GM13977 (cell line): ENCODE measurements at regions not wholly inside any gene's neighbourhood (a gene's known extent, or its start where the extent isn't known, plus 50 kb on each side); places are given as distances from the start of the nearest gene placed in this dataset.

Experiments
- DNase-seq: peaks from one replicate; pipeline ENCODE4 v3.0.0; 2012; ENCODE audit warnings: low spot score
- CTCF ChIP-seq: IDR thresholded peaks from 2 replicates; pipeline ENCODE4 v1.5.1; 2012; ENCODE audit warnings: mild to moderate bottlenecking, control low read depth; ENCODE audit not compliant: insufficient read depth; ENCODE audit errors: extremely low read depth, missing control alignments
- in situ Hi-C: fragments of 300-500 bp; cut with MboI; formaldehyde crosslinking; loops from one replicate; pipeline ENCODE4 v1.12.0; 2022; ENCODE audit warnings: low sequenced_read_pairs, low pct_unique_long_range_greater_than_20kb, mixed read lengths, inconsistent platforms; ENCODE audit not compliant: unreplicated experiment

GRCh38 chr4:124481123-124481522, 231.4 kb downstream of the ANKRD50 start:
- DNase-seq: no peak
- in situ Hi-C loops: no loop called here
- no peak for TF ChIP-seq CTCF

DNA sequence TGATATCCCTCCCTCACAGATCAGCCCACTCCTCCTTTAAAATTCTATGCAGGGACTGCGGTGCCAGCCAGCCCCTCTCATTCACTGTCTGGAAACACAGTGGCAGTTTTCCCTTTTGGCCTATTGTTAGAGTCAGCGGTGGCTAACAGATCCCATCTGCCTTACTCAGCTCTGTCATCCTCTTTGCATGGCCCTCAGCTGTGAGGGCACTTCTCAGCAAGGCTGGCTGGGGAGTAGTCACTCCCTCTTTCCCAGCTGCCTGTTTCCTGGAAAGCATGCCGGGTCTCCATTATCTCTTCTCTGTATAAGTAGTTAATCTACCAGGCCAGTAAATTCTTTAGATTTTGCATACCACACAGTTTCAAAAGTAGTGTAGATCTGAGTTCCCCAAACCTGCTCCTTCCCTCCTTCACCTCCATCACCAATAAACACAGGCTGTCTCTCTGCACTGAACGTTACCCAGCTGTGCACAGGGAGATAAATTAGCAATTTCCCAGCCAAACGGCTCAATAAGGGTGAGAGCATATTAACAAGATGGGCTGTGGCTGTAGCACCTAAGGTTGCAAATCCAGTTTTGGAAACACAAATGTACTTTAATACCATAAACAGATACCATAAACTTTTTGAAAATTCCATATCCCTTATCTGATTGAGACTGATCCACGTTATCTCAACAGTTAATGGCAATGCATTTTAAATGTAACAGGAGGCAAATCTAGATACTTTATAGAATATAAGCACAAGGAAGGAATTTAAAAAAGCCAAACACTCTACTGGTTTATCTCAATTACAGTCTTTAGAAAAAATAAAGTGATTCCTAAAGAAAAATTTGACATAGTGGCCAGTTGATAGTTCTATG, 229.3 kb downstream of the ANKRD50 start:
- in situ Hi-C loops: no loop called here
- DNase-seq: no peak
- no peak for TF ChIP-seq CTCF

GRCh38 chr4:124484008-124484407, 228.5 kb downstream of the ANKRD50 start:
- in situ Hi-C loops: no loop called here
- no peak for DNase-seq
- TF ChIP-seq CTCF: no peak

DNA sequence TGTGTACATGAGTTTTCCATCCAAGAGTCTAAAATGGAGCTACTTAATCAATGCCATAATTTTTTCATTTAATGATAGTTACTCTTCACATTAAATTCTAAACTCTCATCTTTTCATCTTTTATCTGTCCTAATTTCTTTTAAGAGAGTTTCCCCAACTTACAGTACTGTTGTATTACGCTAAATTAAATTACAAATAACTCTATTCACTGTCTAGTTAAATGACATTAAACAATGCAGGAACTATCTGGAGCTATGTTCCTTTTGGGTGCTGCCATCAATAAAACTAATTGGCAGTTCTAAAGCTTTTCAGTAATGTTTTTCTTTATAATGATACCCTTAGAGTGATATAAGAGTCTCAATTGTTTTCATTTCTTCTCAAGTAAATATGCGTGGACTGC, 227.6 kb downstream of the ANKRD50 start:
- no peak for TF ChIP-seq CTCF
- in situ Hi-C loops: no loop called here
- DNase-seq: no peak

DNA sequence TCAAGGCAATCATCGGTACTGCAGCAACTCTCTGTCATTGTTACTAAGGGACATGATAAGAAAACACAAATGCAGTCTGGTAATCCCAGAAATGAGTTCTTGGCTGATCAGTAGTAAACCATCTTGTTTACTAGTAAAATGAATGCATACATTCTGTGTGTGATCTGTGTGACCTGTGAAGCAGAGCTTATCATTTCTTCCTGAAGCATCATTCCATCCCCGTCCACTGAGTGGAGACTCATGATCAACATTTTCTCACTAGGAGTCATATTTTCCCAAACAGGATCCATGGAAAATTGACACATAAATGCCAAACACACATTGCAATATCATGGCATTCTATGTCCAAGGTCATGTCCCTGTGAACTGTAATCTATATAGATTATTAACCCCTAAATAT, 226.1 kb downstream of the ANKRD50 start:
- in situ Hi-C loops: no loop called here
- no peak for TF ChIP-seq CTCF
- DNase-seq: no peak

DNA sequence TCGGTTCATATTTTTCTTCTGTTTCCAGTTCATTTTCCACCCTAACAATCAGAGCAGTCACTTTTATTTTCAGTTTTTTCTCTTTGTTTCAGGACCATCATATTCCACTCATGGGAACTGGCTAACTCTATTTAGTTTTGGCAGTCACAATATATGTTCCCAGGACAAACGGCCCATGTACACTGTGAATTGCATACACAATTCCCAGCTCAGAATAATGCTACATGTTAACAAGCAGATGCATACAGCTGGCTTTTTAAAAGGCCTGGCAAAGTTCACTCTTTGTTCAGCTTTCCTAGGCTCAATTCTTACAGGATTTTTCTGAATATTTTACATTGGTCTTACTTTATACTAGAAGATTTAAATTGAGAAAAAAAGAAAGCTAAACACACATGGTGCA, 224.9 kb downstream of the ANKRD50 start:
- TF ChIP-seq CTCF: no peak
- in situ Hi-C loops: no loop called here
- no peak for DNase-seq
